Amygdala (tissue), 56 donors: ENCODE measurements at regions not wholly inside any gene's neighbourhood (a gene's known extent, or its start where the extent isn't known, plus 50 kb on each side); places are given as distances from the start of the nearest gene placed in this dataset.

ENCODE experiments used
- DNase-seq, 56 donors: peaks; one replicate each; lab custom pipeline; 2025; lab: John Stamatoyannopoulos, UW

- DNase-seq: no peak
These were observed 663.7 kb upstream of the B3GAT1 start for GRCh38 chr11:135075740-135076139.

- no peak for DNase-seq
These were observed 662.5 kb upstream of the B3GAT1 start for GRCh38 chr11:135074397-135074998.

- DNase-seq: no peak
These were observed 661.8 kb upstream of the B3GAT1 start for GRCh38 chr11:135073870-135074269.

GRCh38 chr11:135073381-135073780, 661.3 kb upstream of the B3GAT1 start:
- no peak for DNase-seq

GRCh38 chr11:135069890-135070289, 657.8 kb upstream of the B3GAT1 start:
- no peak for DNase-seq

- DNase-seq: no peak
These were observed 657.0 kb upstream of the B3GAT1 start for GRCh38 chr11:135069063-135069462.

- DNase-seq: no peak
These were observed 651.0 kb upstream of the B3GAT1 start for GRCh38 chr11:135062994-135063393.

GRCh38 chr11:135061166-135061565, 649.1 kb upstream of the B3GAT1 start:
- no peak for DNase-seq

- no peak for DNase-seq
These were observed 634.9 kb upstream of the B3GAT1 start for GRCh38 chr11:135046986-135047385.

GRCh38 chr11:135046556-135046955, 634.5 kb upstream of the B3GAT1 start:
- DNase-seq: no peak

GRCh38 chr11:135043434-135043833, 631.4 kb upstream of the B3GAT1 start:
- DNase-seq: no peak

- DNase-seq: no peak
These were observed 625.8 kb upstream of the B3GAT1 start for GRCh38 chr11:135037828-135038227.

- no peak for DNase-seq
These were observed 624.7 kb upstream of the B3GAT1 start for GRCh38 chr11:135036488-135037297.

GRCh38 chr11:135035282-135035681, 623.2 kb upstream of the B3GAT1 start:
- no peak for DNase-seq

GRCh38 chr11:135033540-135033939, 621.5 kb upstream of the B3GAT1 start:
- DNase-seq: peak in 36 of 56 donors; percentile 3 to 68 (median 30)

- no peak for DNase-seq
These were observed 619.4 kb upstream of the B3GAT1 start for GRCh38 chr11:135031205-135031989.

- DNase-seq: no peak
These were observed 615.4 kb upstream of the B3GAT1 start for GRCh38 chr11:135027461-135027860.

- no peak for DNase-seq
These were observed 611.5 kb upstream of the B3GAT1 start for GRCh38 chr11:135023499-135023898.

GRCh38 chr11:135022454-135022853, 610.4 kb upstream of the B3GAT1 start:
- DNase-seq: no peak

- DNase-seq: no peak
These were observed 607.9 kb upstream of the B3GAT1 start for GRCh38 chr11:135019899-135020298.

GRCh38 chr11:135019343-135019871, 607.4 kb upstream of the B3GAT1 start:
- no peak for DNase-seq
